ENCODE measurements at regions not wholly inside any gene's neighbourhood (a gene's known extent, or its start where the extent isn't known, plus 50 kb on each side); places are given as distances from the start of the nearest gene placed in this dataset.

DNA sequence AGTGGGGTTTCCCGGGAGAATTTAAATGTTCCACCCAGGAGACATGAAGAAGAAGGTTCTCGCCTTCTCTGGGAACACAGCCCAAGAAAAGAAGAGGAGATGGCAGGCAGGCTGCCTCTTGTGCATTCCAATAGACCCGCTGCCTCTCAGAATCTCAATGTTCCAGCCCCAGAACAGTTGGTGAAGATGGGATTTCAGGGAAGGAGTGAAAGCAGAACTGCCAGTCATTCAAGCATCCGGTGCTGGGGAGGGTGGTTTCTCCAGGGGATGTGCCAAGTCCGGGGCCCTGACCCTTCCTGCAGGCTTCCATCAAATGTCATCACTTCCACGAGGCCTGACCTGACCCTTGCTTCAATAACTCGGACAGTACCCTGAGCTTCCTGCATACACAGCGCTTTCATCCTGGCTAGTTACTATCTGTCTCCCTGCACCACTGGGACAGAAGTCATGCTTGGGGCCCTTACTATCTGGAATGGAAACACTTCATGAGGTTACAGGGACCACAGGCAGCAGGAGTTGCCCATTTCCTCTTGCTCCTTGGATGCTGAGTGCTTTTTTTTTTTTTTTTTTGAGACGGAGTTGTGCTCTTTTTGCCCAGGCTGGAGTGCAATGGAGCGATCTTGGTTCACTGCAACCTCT lies 386.6 kb upstream of the POU3F1 start:
- no peak for FAIRE-seq
- H3K4me1 ChIP-seq (ENCODE audit: control insufficient read depth in 3 of 3, insufficient read depth in 2 of 3, low read depth in 1 of 3, low read length in 2 of 3), result no peaks in the 10 kb centered on the region
- H3K27ac ChIP-seq (ENCODE audit: low read depth in 1 of 3, low read length in 2 of 3), result no peak overlapping the region
- 61 to 74% (median 69%) methylated on average over 10 of the region's 10 CpGs for WGBS, 3 donors
- no peaks in the 10 kb centered on the region for H3K36me3 ChIP-seq (ENCODE audit: control insufficient read depth in 3 of 3, insufficient read depth in 2 of 3, low read depth in 1 of 3, low read length in 3 of 3)
- H3K27me3 ChIP-seq (ENCODE audit: control insufficient read depth in 3 of 3, insufficient read depth in 3 of 3, low read length in 3 of 3), result peaks cover 0 to 3% (median 0%) of the 10 kb centered on the region in 3 donors
- H3K9me3 ChIP-seq (ENCODE audit: control insufficient read depth in 2 of 2, insufficient read depth in 1 of 2, low read depth in 1 of 2, low read length in 1 of 2), result no peaks in the 10 kb centered on the region
- no peak for DNase-seq
- H3K4me3 ChIP-seq (ENCODE audit: low read depth in 1 of 3, low read length in 3 of 3), result no peak overlapping the region

DNA sequence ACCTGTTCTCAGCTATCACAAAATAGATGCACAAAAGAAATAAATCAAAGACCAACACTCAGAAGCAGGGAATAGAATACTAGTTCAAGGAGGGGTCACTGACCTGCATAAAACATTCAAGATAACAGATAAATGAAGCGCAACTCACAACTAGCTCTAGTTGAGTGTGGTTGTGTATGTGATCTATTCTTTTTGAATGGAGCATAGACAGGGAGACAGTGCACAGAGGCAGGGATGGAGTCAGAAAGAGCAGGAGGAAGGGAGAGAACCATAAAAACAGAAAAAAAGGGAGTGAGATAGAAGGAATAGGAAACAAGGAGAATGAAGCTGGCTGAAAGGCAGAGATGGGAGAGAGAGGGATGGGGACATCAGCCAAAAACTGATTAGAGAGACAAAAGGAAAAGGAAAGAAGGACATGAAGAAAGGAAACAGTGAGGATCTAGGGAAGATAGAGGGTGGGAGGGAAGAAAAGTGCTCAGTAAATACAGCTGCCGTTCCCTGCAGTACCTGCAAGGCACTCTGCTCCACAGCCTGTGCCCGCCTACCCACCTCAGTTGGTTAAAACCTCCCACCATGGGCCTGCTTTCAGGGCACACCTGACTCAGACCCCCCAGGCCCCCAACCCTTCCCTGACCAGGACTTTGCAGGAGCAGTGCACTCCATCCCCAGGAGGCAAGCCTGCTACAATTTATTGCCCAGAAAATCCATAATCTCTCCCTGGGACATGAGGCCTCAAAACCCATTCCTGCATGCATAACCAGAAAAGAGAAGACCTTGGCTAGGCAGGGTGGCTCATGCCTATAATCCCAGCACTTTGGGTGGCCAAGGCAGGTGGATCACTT lies 385.2 kb upstream of the POU3F1 start:
- 39 to 68% (median 55%) methylated on average over 3 of the region's 3 CpGs for WGBS, 3 donors
- H3K27me3 ChIP-seq (ENCODE audit: control insufficient read depth in 3 of 3, insufficient read depth in 3 of 3, low read length in 3 of 3), result peaks cover 0 to 3% (median 0%) of the 10 kb centered on the region in 3 donors
- no peak overlapping the region for H3K27ac ChIP-seq (ENCODE audit: low read depth in 1 of 3, low read length in 2 of 3)
- no peak for FAIRE-seq
- no peak for DNase-seq
- no peaks in the 10 kb centered on the region for H3K4me1 ChIP-seq (ENCODE audit: control insufficient read depth in 3 of 3, insufficient read depth in 2 of 3, low read depth in 1 of 3, low read length in 2 of 3)
- no peaks in the 10 kb centered on the region for H3K36me3 ChIP-seq (ENCODE audit: control insufficient read depth in 3 of 3, insufficient read depth in 2 of 3, low read depth in 1 of 3, low read length in 3 of 3)
- no peaks in the 10 kb centered on the region for H3K9me3 ChIP-seq (ENCODE audit: control insufficient read depth in 2 of 2, insufficient read depth in 1 of 2, low read depth in 1 of 2, low read length in 1 of 2)
- no peak overlapping the region for H3K4me3 ChIP-seq (ENCODE audit: low read depth in 1 of 3, low read length in 3 of 3)

DNA sequence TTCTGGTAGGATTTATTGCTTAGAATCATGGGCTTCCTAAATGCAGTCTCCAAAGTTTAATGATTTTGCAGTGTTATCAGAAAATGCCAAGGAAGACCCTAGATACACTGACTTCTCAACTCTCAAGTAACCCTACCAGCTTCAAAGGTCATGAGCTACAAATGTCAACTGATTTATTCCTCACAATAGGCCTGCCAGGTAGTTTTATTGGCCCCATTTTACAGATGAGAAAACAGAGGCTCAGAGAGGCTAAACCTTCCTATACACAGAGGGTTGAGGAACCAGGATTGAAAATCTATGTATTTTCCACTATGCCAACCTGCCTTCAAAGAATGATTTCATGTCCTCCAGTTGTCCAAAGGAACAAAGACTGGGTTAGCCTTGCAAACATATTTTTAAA lies 384.4 kb upstream of the POU3F1 start:
- DNase-seq (no peak), FAIRE-seq (no peak)
- Histone ChIP-seq H3K36me3 (ENCODE audit: control insufficient read depth in 3 of 3, insufficient read depth in 2 of 3, low read depth in 1 of 3, low read length in 3 of 3) (no peaks in the 10 kb centered on the region), H3K4me1 (ENCODE audit: control insufficient read depth in 3 of 3, insufficient read depth in 2 of 3, low read depth in 1 of 3, low read length in 2 of 3) (no peaks in the 10 kb centered on the region), H3K27ac (ENCODE audit: low read depth in 1 of 3, low read length in 2 of 3) (no peak overlapping the region), H3K27me3 (ENCODE audit: control insufficient read depth in 3 of 3, insufficient read depth in 3 of 3, low read length in 3 of 3) (peaks cover 0 to 3% (median 0%) of the 10 kb centered on the region in 3 donors), H3K9me3 (ENCODE audit: control insufficient read depth in 2 of 2, insufficient read depth in 1 of 2, low read depth in 1 of 2, low read length in 1 of 2) (no peaks in the 10 kb centered on the region), H3K4me3 (ENCODE audit: low read depth in 1 of 3, low read length in 3 of 3) (no peak overlapping the region)

DNA sequence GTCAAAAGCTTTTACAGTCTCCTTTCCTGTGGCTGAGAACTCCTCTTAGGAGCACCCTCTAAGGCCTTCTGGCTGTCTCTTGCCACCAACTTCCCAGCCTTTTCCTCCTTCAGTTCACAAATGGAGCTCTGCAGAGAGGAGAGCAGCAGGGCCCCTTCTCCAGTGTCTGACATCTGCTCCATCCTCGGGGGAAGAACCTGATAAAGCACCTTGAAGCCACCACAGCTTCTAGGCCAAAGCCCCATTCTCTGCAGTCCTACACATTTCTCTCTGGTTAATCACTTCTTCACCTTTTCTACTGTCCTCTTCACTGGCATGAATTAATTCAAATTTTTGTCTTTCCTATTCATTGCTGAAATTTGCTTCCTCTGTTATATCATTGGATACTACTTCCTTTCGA lies 378.1 kb upstream of the POU3F1 start:
- no peak for DNase-seq
- Histone ChIP-seq H3K27me3 (ENCODE audit: control insufficient read depth in 3 of 3, insufficient read depth in 3 of 3, low read length in 3 of 3) (peaks cover 0 to 6% (median 0%) of the 10 kb centered on the region in 3 donors), H3K4me1 (ENCODE audit: control insufficient read depth in 3 of 3, insufficient read depth in 2 of 3, low read depth in 1 of 3, low read length in 2 of 3) (no peaks in the 10 kb centered on the region), H3K27ac (ENCODE audit: low read depth in 1 of 3, low read length in 2 of 3) (no peak overlapping the region), H3K36me3 (ENCODE audit: control insufficient read depth in 3 of 3, insufficient read depth in 2 of 3, low read depth in 1 of 3, low read length in 3 of 3) (no peaks in the 10 kb centered on the region), H3K9me3 (ENCODE audit: control insufficient read depth in 2 of 2, insufficient read depth in 1 of 2, low read depth in 1 of 2, low read length in 1 of 2) (no peaks in the 10 kb centered on the region), H3K4me3 (ENCODE audit: low read depth in 1 of 3, low read length in 3 of 3) (no peak overlapping the region)
- WGBS, 3 donors, result 65 to 81% (median 67%) methylated on average over 2 of the region's 2 CpGs
- no peak for FAIRE-seq

DNA sequence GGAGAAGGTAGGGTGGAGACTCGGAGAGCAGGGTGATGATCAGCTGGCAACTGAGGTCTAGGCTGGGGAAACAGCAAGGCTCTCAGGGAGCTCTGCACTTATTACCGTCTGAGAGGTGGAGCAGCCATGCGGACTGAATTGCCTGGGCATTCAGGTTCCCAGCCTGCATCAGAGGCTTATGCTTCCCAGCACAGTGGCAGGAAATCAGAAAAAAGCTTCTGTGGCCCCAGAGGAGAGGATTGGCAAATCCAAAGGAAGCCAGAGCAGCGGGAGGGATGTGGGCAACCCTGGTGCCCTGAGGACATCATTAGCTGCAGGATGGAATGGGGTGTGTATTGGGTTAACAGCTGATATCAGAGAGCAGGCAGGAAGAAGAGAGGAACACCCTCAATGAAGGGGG lies 374.1 kb upstream of the POU3F1 start:
- Histone ChIP-seq H3K27me3 (ENCODE audit: control insufficient read depth in 3 of 3, insufficient read depth in 3 of 3, low read length in 3 of 3) (peaks cover 0 to 10% (median 0%) of the 10 kb centered on the region in 3 donors), H3K4me1 (ENCODE audit: control insufficient read depth in 3 of 3, insufficient read depth in 2 of 3, low read depth in 1 of 3, low read length in 2 of 3) (no peaks in the 10 kb centered on the region), H3K4me3 (ENCODE audit: low read depth in 1 of 3, low read length in 3 of 3) (no peak overlapping the region), H3K27ac (ENCODE audit: low read depth in 1 of 3, low read length in 2 of 3) (no peak overlapping the region), H3K9me3 (ENCODE audit: control insufficient read depth in 2 of 2, insufficient read depth in 1 of 2, low read depth in 1 of 2, low read length in 1 of 2) (no peaks in the 10 kb centered on the region), H3K36me3 (ENCODE audit: control insufficient read depth in 3 of 3, insufficient read depth in 2 of 3, low read depth in 1 of 3, low read length in 3 of 3) (no peaks in the 10 kb centered on the region)
- 65 to 75% (median 68%) methylated on average over 4 of the region's 4 CpGs for whole genome bisulfite sequencing, 3 donors
- FAIRE-seq (no peak), DNase-seq (no peak)

DNA sequence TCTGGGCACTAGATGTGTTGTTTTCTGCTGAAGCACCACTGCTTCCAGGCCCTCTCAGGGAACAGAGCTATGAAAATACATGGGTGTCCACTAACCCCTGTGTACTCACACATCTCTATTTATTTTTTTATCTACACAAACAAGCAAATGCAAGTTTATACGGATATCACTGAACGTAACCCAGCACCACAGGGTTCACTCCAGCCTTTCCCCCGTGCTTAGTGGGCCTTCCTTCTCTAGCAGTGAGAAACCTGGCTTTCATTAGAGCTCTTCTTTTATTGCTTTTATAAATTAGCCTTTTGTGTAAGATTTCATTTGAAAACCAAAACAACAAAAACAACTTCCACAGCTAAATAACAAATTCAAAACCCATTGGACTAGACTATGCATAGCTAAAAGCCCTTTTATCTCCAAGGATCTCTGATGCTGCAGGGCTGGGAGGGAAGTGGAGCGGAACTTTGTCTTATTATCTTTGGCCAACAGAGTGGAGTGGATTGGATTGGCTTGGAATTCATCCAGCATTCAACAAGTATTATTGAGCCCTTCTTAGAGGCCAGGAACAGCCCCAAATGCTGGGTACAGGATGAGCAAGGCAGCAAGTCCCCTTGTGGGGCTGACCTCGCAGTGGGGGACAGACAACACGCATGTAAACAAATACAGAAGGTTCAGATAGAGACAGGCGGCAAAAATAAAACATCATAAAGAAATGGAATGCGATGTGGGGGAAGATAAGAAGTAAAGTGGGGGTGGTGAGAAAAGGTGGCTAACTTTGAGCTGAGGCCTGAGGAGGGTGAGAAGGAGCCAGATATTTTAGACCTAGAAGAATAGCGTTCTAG lies 371.8 kb upstream of the POU3F1 start:
- 80 to 83% (median 82%) methylated on average over 9 of the region's 9 CpGs for WGBS, 3 donors
- H3K27ac ChIP-seq (ENCODE audit: low read depth in 1 of 3, low read length in 2 of 3), result no peak overlapping the region
- no peak for DNase-seq
- no peaks in the 10 kb centered on the region for H3K4me1 ChIP-seq (ENCODE audit: control insufficient read depth in 3 of 3, insufficient read depth in 2 of 3, low read depth in 1 of 3, low read length in 2 of 3)
- H3K27me3 ChIP-seq (ENCODE audit: control insufficient read depth in 3 of 3, insufficient read depth in 3 of 3, low read length in 3 of 3), result peaks cover 0 to 8% (median 0%) of the 10 kb centered on the region in 3 donors
- no peaks in the 10 kb centered on the region for H3K9me3 ChIP-seq (ENCODE audit: control insufficient read depth in 2 of 2, insufficient read depth in 1 of 2, low read depth in 1 of 2, low read length in 1 of 2)
- H3K4me3 ChIP-seq (ENCODE audit: low read depth in 1 of 3, low read length in 3 of 3), result no peak overlapping the region
- no peak for FAIRE-seq
- no peaks in the 10 kb centered on the region for H3K36me3 ChIP-seq (ENCODE audit: control insufficient read depth in 3 of 3, insufficient read depth in 2 of 3, low read depth in 1 of 3, low read length in 3 of 3)

DNA sequence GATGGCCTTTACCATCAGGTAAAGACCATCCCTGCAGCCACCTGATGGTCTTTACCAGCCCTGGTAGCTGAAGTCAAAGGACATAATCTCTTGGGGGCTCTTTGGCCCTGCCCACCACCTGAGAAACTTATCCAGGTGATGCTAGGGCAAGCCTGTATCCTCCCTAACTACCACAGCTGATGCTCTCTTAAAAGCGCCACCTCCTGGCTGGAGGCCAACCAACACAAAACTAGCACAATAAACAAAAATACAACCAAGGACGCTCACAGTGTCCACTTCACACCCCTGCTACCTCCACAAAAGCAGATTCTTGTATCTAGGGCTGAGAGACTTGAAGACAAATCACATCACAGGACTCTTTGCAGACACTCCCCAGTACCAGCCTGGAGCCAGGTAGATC lies 357.1 kb upstream of the POU3F1 start:
- Histone ChIP-seq H3K27me3 (ENCODE audit: control insufficient read depth in 3 of 3, insufficient read depth in 3 of 3, low read length in 3 of 3) (peaks cover 0 to 6% (median 0%) of the 10 kb centered on the region in 3 donors), H3K4me1 (ENCODE audit: control insufficient read depth in 3 of 3, insufficient read depth in 2 of 3, low read depth in 1 of 3, low read length in 2 of 3) (no peaks in the 10 kb centered on the region), H3K27ac (ENCODE audit: low read depth in 1 of 3, low read length in 2 of 3) (no peak overlapping the region), H3K36me3 (ENCODE audit: control insufficient read depth in 3 of 3, insufficient read depth in 2 of 3, low read depth in 1 of 3, low read length in 3 of 3) (no peaks in the 10 kb centered on the region), H3K9me3 (ENCODE audit: control insufficient read depth in 2 of 2, insufficient read depth in 1 of 2, low read depth in 1 of 2, low read length in 1 of 2) (peaks cover 0 to 7% of the 10 kb centered on the region in 2 donors), H3K4me3 (ENCODE audit: low read depth in 1 of 3, low read length in 3 of 3) (no peak overlapping the region)
- FAIRE-seq (no peak), DNase-seq (no peak)
- 70 to 76% (median 72%) methylated on average over 2 of the region's 2 CpGs for whole genome bisulfite sequencing, 3 donors

DNA sequence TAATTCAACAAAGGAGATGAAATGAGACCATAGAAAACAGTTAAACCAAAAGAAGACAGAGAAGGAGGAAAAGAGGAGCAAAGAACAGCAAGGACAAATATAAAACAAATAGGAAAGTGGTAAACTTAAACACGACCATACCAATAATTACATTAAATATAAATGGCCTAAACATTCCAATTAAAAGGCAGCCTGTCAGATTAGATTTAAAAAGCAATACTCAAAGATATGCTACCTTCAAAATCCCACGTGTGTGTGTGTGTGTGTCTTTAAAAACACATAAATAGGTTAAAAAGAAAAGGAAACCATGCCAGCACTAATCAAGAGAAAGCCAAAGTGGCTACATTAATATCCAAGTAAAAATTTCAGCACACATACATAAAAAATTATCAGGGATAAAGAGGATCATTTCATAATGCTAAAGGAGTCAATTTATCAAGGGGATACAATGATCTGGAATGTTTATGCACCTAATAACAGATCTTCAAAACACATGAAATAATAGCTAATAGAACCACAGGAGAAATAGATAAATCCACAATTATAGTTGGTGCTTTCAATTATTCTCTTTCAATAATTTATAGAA lies 355.7 kb upstream of the POU3F1 start:
- peaks cover 0 to 6% (median 0%) of the 10 kb centered on the region in 3 donors for H3K27me3 ChIP-seq (ENCODE audit: control insufficient read depth in 3 of 3, insufficient read depth in 3 of 3, low read length in 3 of 3)
- no peak for DNase-seq
- no peaks in the 10 kb centered on the region for H3K36me3 ChIP-seq (ENCODE audit: control insufficient read depth in 3 of 3, insufficient read depth in 2 of 3, low read depth in 1 of 3, low read length in 3 of 3)
- H3K4me1 ChIP-seq (ENCODE audit: control insufficient read depth in 3 of 3, insufficient read depth in 2 of 3, low read depth in 1 of 3, low read length in 2 of 3), result no peaks in the 10 kb centered on the region
- H3K4me3 ChIP-seq (ENCODE audit: low read depth in 1 of 3, low read length in 3 of 3), result no peak overlapping the region
- peaks cover 0 to 7% of the 10 kb centered on the region in 2 donors for H3K9me3 ChIP-seq (ENCODE audit: control insufficient read depth in 2 of 2, insufficient read depth in 1 of 2, low read depth in 1 of 2, low read length in 1 of 2)
- WGBS, 3 donors, result 45 to 74% (median 63%) methylated on average over 2 of the region's 2 CpGs
- H3K27ac ChIP-seq (ENCODE audit: low read depth in 1 of 3, low read length in 2 of 3), result no peak overlapping the region
- FAIRE-seq, result no peak

Data from small intestine (tissue), 7 donors.